IMR-90 (cell line): ENCODE measurements at regions not wholly inside any gene's neighbourhood (a gene's known extent, or its start where the extent isn't known, plus 50 kb on each side); places are given as distances from the start of the nearest gene placed in this dataset.

Source experiments
- ATAC-seq: fragments of 200-7000 bp; cut with Tn5 transposase; 2 replicates; pipeline ENCODE4 v1.9.1; 2020; ENCODE audit warnings: low read depth, mild to moderate bottlenecking, moderate library complexity
- BruUV-seq: library from RNA; stranded (reverse); fragments of 400-500 nt; replicated peaks from 2 replicates; lab custom pipeline; 2021; lab: Mats Ljungman, UMichigan
- CTCF ChIA-PET: fragments of 300-600 bp; formaldehyde crosslinking; extraction: SDS; loops from one replicate; lab custom pipeline; 2021; ENCODE audit warnings: antibody characterized with exemption; lab: Yijun Ruan, JAX
- POLR2A ChIA-PET: fragments of 300-600 bp; sonication (Branson Sonifier 250); formaldehyde crosslinking; loops from one replicate; lab custom pipeline; 2022; ENCODE audit warnings: antibody characterized with exemption; ENCODE audit not compliant: unreplicated experiment; lab: Charles Lee
- DNase-seq: peaks from one replicate; pipeline ENCODE4 v3.0.0; 2013
- H2AFZ ChIP-seq: replicated peaks from 2 replicates; pipeline ENCODE3; 2013; ENCODE audit warnings: low read length, mild to moderate bottlenecking; ENCODE audit not compliant: poor library complexity
- H2AK5ac ChIP-seq: 2 replicates; pipeline ENCODE4 v1.6.1; 2013; ENCODE audit warnings: low read depth, low read length, inconsistent platforms
- H2AK9ac ChIP-seq: replicated peaks from 2 replicates; pipeline ENCODE3; 2013; ENCODE audit warnings: mild to moderate bottlenecking, low read depth, low read length, moderate library complexity; ENCODE audit not compliant: poor library complexity
- H2BK120ac ChIP-seq: 2 replicates; pipeline ENCODE4 v1.6.1; 2013; ENCODE audit warnings: low read depth, low read length, inconsistent platforms
- H2BK15ac ChIP-seq: 3 replicates; pipeline ENCODE4 v1.6.1; 2013; ENCODE audit warnings: low read depth, low read length, inconsistent platforms
- H2BK20ac ChIP-seq: 2 replicates; pipeline ENCODE4 v1.6.1; 2013; ENCODE audit warnings: low read depth, mild to moderate bottlenecking, inconsistent platforms, low read length, moderate library complexity
- H2BK5ac ChIP-seq: 2 replicates; pipeline ENCODE4 v1.6.1; 2013; ENCODE audit warnings: mild to moderate bottlenecking, low read depth, low read length, inconsistent platforms; ENCODE audit not compliant: poor library complexity, severe bottlenecking
- H3K14ac ChIP-seq: replicated peaks from 2 replicates; pipeline ENCODE4 v1.6.1; 2013; ENCODE audit warnings: low read depth, low read length, inconsistent platforms
- H3K18ac ChIP-seq: 2 replicates; pipeline ENCODE4 v1.6.1; 2013; ENCODE audit warnings: low read depth, low read length, control low read depth
- H3K23ac ChIP-seq: 2 replicates; pipeline ENCODE4 v1.6.1; 2013; ENCODE audit warnings: low read depth, low read length, inconsistent platforms
- H3K27ac ChIP-seq: 2 replicates; pipeline ENCODE4 v1.5.1; 2013; ENCODE audit warnings: mild to moderate bottlenecking, control low read depth, low read length; ENCODE audit not compliant: insufficient read depth
- H3K27me3 ChIP-seq: 2 replicates; pipeline ENCODE4 v1.6.1; 2013; ENCODE audit warnings: low read length; ENCODE audit not compliant: control insufficient read depth, insufficient read depth
- H3K36me3 ChIP-seq: 2 replicates; pipeline ENCODE4 v1.6.1; 2013; ENCODE audit warnings: low read length, mixed read lengths; ENCODE audit not compliant: control insufficient read depth, insufficient read depth
- H3K4ac ChIP-seq: 2 replicates; pipeline ENCODE4 v1.6.1; 2013; ENCODE audit warnings: low read depth, low read length, inconsistent platforms
- H3K4me1 ChIP-seq: 2 replicates; pipeline ENCODE4 v1.6.1; 2013; ENCODE audit warnings: low read length, mixed read lengths; ENCODE audit not compliant: control insufficient read depth, insufficient read depth
- H3K4me2 ChIP-seq: 2 replicates; pipeline ENCODE4 v1.6.1; 2013; ENCODE audit warnings: low read depth, mild to moderate bottlenecking, control low read depth, low read length, moderate library complexity
- H3K4me3 ChIP-seq: 2 replicates; pipeline ENCODE4 v1.5.1; 2013; ENCODE audit warnings: low read depth, mild to moderate bottlenecking, control low read depth, low read length, moderate library complexity; ENCODE audit not compliant: insufficient read depth
- H3K56ac ChIP-seq: 2 replicates; pipeline ENCODE4 v1.6.1; 2013; ENCODE audit warnings: low read length, inconsistent platforms; ENCODE audit not compliant: insufficient read depth; ENCODE audit errors: extremely low read depth
- H3K79me1 ChIP-seq, 2 experiments: 2 replicates each; pipeline ENCODE4 v1.6.1; 2013; ENCODE audit warnings: low read length in 2 of 2, inconsistent platforms in 1 of 2, low read depth in 1 of 2
- H3K9ac ChIP-seq: 2 replicates; pipeline ENCODE4 v1.6.1; 2013; ENCODE audit warnings: low read depth, low read length, control low read depth
- H3K9me1 ChIP-seq: 2 replicates; pipeline ENCODE4 v1.6.1; 2013; ENCODE audit warnings: low read length, inconsistent platforms; ENCODE audit not compliant: insufficient read depth
- H3K9me3 ChIP-seq: 2 replicates; pipeline ENCODE4 v1.6.1; 2013; ENCODE audit warnings: low read length; ENCODE audit not compliant: control insufficient read depth, insufficient read depth
- H4K20me1 ChIP-seq: 2 replicates; pipeline ENCODE4 v1.6.1; 2013; ENCODE audit warnings: low read length, inconsistent platforms; ENCODE audit not compliant: insufficient read depth
- H4K5ac ChIP-seq: 2 replicates; pipeline ENCODE4 v1.6.1; 2013; ENCODE audit warnings: mild to moderate bottlenecking, low read depth, low read length, control low read depth
- H4K8ac ChIP-seq, 2 experiments: 2 replicates each; pipeline ENCODE4 v1.6.1; 2013; ENCODE audit warnings: low read depth in 2 of 2, low read length in 2 of 2, control low read depth in 1 of 2, inconsistent platforms in 1 of 2
- H4K91ac ChIP-seq: 2 replicates; pipeline ENCODE4 v1.6.1; 2013; ENCODE audit warnings: low read depth, low read length, inconsistent platforms; ENCODE audit not compliant: insufficient read depth
- CEBPB ChIP-seq: IDR thresholded peaks from 2 replicates; pipeline ENCODE4 v1.6.1; 2012; ENCODE audit warnings: low read depth, low read length, improper control_type of control experiment
- ELK1 ChIP-seq: fragments of 150-350 bp; IDR thresholded peaks from 2 replicates; pipeline ENCODE4 v1.6.1; 2016; ENCODE audit warnings: low read depth, mild to moderate bottlenecking, low read length, moderate library complexity, borderline replicate concordance
- FOS ChIP-seq: fragments of 150-350 bp; IDR thresholded peaks from 2 replicates; pipeline ENCODE4 v1.6.1; 2016; ENCODE audit warnings: low read depth, low read length
- MAFK ChIP-seq: IDR thresholded peaks from 2 replicates; pipeline ENCODE4 v1.6.1; 2012; ENCODE audit warnings: low read depth, low read length, improper control_type of control experiment
- MAZ ChIP-seq: IDR thresholded peaks from 2 replicates; pipeline ENCODE4 v1.6.1; 2012; ENCODE audit warnings: low read depth, mild to moderate bottlenecking, low read length, improper control_type of control experiment, moderate library complexity, borderline replicate concordance
- MXI1 ChIP-seq: IDR thresholded peaks from 2 replicates; pipeline ENCODE4 v1.6.1; 2012; ENCODE audit warnings: low read depth, mild to moderate bottlenecking, low read length, moderate library complexity, borderline replicate concordance
- POLR2A ChIP-seq: IDR thresholded peaks from 2 replicates; pipeline ENCODE4 v1.6.1; 2012; ENCODE audit warnings: mild to moderate bottlenecking, low read depth, low read length
- RCOR1 ChIP-seq: IDR thresholded peaks from 2 replicates; pipeline ENCODE4 v1.6.1; 2012; ENCODE audit warnings: mild to moderate bottlenecking, low read length, improper control_type of control experiment; ENCODE audit not compliant: insufficient replicate concordance
- WGBS, 2 experiments: methylation state at CpG; one replicate each; pipeline versions ENCODE4 v1.1.5 to v1.1.7; 2013; ENCODE audit warnings: missing lambda C conversion rate in 2 of 2; ENCODE audit not compliant: insufficient read length in 1 of 2; ENCODE audit errors: extremely low coverage in 2 of 2; 5-methylcytosine and 5-hydroxymethylcytosine counted together
- dilution Hi-C: fragments of 300-500 bp; cut with HindIII; formaldehyde crosslinking; loops from one replicate; pipeline ENCODE4 v1.14.3; 2018; ENCODE audit warnings: low sequenced_read_pairs; ENCODE audit not compliant: unreplicated experiment
- in situ Hi-C: fragments of 300-500 bp; cut with MboI; formaldehyde crosslinking; loops from 3 replicates; pipeline ENCODE4 v1.14.3; 2019; ENCODE audit warnings: low sequenced_read_pairs, inconsistent platforms, mixed read lengths
- intact Hi-C: fragments of 100-400 bp; cut with micrococcal nuclease; formaldehyde crosslinking; loops from 2 replicates; pipeline ENCODE4 v1.10.0; 2022

- Histone ChIP-seq H2BK120ac (no peak overlapping the region), H3K36me3 (no peaks in the 10 kb centered on the region), H3K18ac (no peak overlapping the region), H2AK5ac (no peak overlapping the region), H2AK9ac (no peak overlapping the region), H4K5ac (no peak overlapping the region), H2BK5ac (no peak overlapping the region), H3K79me1 (no peaks in the 10 kb centered on the region), H4K20me1 (no peaks in the 10 kb centered on the region), H3K4me2 (no peak overlapping the region), H3K4me1 (no peaks in the 10 kb centered on the region), H3K9me3 (no peaks in the 10 kb centered on the region), H3K9ac (no peak overlapping the region), H2AFZ (no peak overlapping the region), H3K4ac (no peak overlapping the region), H3K27ac (no peak overlapping the region), H3K4me3 (no peak overlapping the region), H3K14ac (no peak overlapping the region), H4K91ac (no peak overlapping the region), H3K56ac (no peak overlapping the region), H3K23ac (no peak overlapping the region), H3K9me1 (no peaks in the 10 kb centered on the region), H2BK20ac (no peak overlapping the region), H4K8ac (no peak overlapping the region), H2BK15ac (no peak overlapping the region), H3K27me3 (peaks cover 59% of the 10 kb centered on the region)
- no peak for ATAC-seq
- dilution Hi-C loops = no loop called here
- intact Hi-C loops = no loop called here
- DNase-seq = no peak
- TF ChIP-seq CEBPB = no peak
- TF ChIP-seq MXI1 = no peak
- TF ChIP-seq POLR2A = no peak
- TF ChIP-seq ELK1 = no peak
- no peak for TF ChIP-seq MAFK
- TF ChIP-seq MAZ = no peak
- TF ChIP-seq FOS = no peak
- no peak for TF ChIP-seq RCOR1
- ChIA-PET POLR2A (no interaction called here), CTCF (no interaction called here)
- WGBS, 2 experiments = no CpG with 5 or more reads among the region's 1 CpG
- in situ Hi-C loops = loop anchor here (25.0 kb wide), 1 partner anchor 464 kb away; no protein-coding TSS in a partner anchor
- no TSS peak for BruUV-seq
Observed at GRCh38 chr15:38650936-38651327, 86.3 kb upstream of the RASGRP1 start.
